Fibroblast of villous mesenchyme (primary cell): ENCODE measurements at regions not wholly inside any gene's neighbourhood (a gene's known extent, or its start where the extent isn't known, plus 50 kb on each side); places are given as distances from the start of the nearest gene placed in this dataset.

Source experiments
- DNase-seq: peaks from one replicate; pipeline ENCODE4 v3.0.0-alpha.2; 2010; ENCODE audit warnings: low read depth
- H3K4me3 ChIP-seq: 2 replicates; pipeline ENCODE4 v1.5.1; 2011; ENCODE audit warnings: low read depth, mild to moderate bottlenecking, low read length
- TF ChIP-seq, protein P1 (sequence below): IDR thresholded peaks from 2 replicates; pipeline ENCODE4 v1.5.1; 2012; ENCODE audit warnings: low read depth, mild to moderate bottlenecking, low read length; ENCODE audit not compliant: insufficient read depth

DNA sequence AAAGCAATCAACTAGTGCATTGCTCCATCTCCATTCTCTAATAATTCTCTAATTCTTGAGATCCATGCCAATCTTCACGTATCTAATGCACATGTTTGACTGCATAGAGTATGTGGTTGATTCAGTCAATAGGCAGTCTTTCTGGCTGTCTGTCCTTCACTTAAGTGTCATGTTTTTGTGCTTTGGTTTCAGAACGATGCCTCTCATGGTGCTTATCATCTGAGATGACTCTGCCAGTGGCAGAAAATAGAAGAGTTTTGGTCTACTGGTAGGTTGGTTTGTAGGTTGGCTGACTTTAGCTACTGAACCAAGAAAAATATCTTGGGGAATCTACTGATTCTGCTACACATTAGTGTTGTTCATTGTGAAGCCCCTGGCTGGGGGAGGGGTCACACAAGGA lies 364.2 kb downstream of the SFMBT2 start:
- DNase-seq: no peak
- TF ChIP-seq, protein P1, sequence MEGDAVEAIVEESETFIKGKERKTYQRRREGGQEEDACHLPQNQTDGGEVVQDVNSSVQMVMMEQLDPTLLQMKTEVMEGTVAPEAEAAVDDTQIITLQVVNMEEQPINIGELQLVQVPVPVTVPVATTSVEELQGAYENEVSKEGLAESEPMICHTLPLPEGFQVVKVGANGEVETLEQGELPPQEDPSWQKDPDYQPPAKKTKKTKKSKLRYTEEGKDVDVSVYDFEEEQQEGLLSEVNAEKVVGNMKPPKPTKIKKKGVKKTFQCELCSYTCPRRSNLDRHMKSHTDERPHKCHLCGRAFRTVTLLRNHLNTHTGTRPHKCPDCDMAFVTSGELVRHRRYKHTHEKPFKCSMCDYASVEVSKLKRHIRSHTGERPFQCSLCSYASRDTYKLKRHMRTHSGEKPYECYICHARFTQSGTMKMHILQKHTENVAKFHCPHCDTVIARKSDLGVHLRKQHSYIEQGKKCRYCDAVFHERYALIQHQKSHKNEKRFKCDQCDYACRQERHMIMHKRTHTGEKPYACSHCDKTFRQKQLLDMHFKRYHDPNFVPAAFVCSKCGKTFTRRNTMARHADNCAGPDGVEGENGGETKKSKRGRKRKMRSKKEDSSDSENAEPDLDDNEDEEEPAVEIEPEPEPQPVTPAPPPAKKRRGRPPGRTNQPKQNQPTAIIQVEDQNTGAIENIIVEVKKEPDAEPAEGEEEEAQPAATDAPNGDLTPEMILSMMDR: no peak

DNA sequence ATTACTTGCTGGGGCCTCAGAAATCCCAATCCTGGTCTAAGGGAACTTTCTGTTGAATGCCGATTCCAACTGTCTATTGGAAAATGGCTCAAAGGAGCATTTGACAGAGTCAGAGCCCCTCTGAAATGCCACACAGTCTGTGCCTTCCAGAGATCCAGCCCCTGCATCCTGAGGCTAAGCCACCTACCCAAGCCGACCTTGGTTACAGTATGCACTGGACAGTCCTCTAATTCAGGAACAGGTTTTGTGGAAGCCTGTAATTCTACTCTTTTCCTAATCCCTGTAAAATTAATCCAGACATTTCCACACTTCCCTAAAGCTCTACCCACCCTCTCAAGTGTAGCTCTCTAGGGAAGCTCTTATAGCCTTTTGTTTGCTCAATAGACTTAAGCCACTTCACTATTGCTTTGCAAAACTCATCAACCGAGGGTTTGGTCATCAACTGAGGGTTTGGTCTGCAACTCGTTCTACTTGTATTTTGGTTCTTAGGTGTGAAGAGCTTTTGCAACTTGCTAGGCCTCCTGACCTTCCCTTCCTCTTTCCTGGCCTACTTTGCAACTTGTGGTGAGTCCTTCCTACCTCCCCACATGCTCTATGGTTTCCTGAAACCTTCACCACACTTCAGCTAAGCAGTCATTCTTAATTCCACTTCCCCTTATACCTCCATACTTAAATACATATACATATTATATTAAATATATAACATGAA lies 364.8 kb downstream of the SFMBT2 start:
- no peak for DNase-seq
- H3K4me3 ChIP-seq: no peak overlapping the region
- TF ChIP-seq, protein P1: no peak

More for the DNA sequence above, 364.2 kb downstream of the SFMBT2 start:
- no peak overlapping the region for H3K4me3 ChIP-seq

DNA sequence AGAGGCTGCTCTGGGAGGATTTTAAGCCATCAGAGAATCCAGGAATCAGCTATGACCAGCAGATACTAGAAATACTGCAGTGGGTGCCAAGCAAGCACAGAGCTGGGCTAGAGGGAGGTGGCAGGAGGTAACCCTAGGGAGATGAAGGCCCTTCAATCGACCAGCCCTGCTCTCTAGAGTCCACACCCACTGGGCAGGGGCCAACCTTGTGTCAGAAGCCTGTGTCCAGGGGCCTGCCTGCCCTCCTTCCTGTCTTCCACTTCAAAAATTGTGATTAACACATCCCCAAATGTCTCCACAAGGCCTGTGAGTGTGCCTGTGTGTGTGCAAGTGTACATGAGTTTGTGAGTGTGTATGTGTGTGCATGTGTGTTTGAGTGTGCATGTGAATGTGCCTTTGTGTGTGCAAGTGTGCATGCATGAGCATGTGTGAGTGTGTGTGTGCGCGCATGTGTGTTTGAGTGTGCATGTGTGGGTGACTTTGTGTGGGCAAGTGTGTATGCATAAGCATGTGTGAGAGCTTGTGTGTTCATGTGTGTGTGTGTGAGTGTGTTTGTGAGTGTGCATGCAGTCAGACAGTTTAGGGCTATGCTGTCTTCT lies 367.7 kb downstream of the SFMBT2 start:
- H3K4me3 ChIP-seq: no peak overlapping the region
- DNase-seq: no peak
- TF ChIP-seq, protein P1: no peak

DNA sequence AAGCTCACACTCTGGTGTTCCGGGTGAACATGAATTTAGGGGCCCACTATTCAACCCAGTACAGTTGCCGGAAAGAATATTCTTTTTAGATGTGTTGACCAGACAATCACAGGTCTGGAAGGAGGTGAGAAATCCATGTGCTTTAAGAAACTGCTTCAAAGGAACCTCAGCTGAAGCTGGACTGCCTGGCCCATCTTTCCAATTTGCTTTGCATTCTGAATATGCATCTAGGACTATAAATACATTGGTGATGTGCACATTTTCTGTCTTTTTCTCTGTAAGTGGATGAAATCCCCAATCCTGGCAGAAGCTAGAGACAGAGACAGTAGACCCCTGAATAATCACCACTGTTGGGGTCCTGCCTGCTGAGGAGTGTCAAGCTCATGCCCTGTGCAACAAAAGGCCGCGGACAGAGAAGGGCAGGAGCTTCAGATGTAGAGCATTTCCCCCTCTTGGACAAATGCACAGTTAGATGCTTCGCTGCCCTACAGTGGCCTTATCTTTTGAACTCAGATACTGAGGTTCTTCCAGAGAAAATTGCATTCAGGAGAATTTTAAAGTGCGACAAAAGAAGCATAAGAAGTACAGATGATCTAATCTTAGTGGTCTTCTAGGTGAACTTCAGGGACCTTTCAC lies 368.3 kb downstream of the SFMBT2 start:
- TF ChIP-seq, protein P1: no peak
- DNase-seq: no peak

DNA sequence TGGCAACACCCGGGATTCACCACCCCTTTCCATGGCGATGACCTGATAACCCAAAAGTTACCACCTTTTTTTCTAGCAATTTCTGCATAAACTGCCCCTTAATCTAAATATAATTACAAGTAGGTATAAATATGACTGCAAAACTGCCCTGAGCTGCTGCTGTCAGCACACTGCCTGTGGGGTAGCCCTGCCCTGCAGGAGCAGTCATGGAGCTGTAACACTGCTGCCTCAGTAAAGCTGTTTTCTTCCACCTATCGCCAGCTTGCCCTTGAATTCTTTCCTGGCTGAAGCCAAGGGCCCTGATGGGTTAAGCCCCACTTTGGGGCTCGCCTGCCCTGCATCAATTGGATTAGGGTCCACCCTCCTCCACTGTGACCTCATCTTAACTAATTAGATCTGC lies 368.8 kb downstream of the SFMBT2 start:
- TF ChIP-seq, protein P1: no peak
- DNase-seq: no peak
- H3K4me3 ChIP-seq: no peak overlapping the region

More for the DNA sequence above, 368.3 kb downstream of the SFMBT2 start:
- no peak overlapping the region for H3K4me3 ChIP-seq

DNA sequence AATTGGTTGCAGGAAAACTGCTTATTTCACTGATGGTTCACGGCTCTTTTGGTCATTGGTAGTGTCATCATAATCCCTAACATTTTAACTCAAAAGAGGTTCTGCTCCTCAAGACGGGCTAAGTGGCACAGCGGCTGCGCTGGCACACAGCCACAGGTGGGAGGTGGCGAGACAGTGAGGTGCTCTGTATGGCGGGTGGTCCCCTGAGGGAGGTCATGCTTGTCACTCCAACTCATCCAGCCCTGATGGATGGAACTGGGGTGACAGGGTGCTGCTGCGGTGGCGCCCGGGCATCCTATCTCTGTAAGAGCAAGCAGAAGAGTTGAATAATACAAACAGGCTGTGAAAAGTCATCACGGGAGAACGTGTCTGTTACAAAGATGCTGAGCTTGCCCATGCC lies 370.2 kb downstream of the SFMBT2 start:
- TF ChIP-seq, protein P1: no peak
- no peak for DNase-seq
- no peak overlapping the region for H3K4me3 ChIP-seq
